ENCODE measurements at regions not wholly inside any gene's neighbourhood (a gene's known extent, or its start where the extent isn't known, plus 50 kb on each side); places are given as distances from the start of the nearest gene placed in this dataset.

- no peak for DNase-seq
Measured at GRCh38 chr16:60331168-60331567, 1597.1 kb upstream of the GOT2 start.

GRCh38 chr16:60329108-60329507 is 1595.0 kb upstream of the GOT2 start:
- DNase-seq, result no peak

GRCh38 chr16:60328152-60328551 is 1594.0 kb upstream of the GOT2 start:
- no peak for DNase-seq

- DNase-seq, result no peak
Measured at GRCh38 chr16:60318486-60318885, 1584.4 kb upstream of the GOT2 start.

GRCh38 chr16:60310846-60311445 is 1576.8 kb upstream of the GOT2 start:
- no peak for DNase-seq

GRCh38 chr16:60304720-60305119 is 1570.6 kb upstream of the GOT2 start:
- no peak for DNase-seq

GRCh38 chr16:60304066-60304465 is 1570.0 kb upstream of the GOT2 start:
- DNase-seq, result no peak

GRCh38 chr16:60302676-60303075 is 1568.6 kb upstream of the GOT2 start:
- DNase-seq, result no peak

GRCh38 chr16:60302261-60302660 is 1568.1 kb upstream of the GOT2 start:
- DNase-seq, result no peak

GRCh38 chr16:60299241-60299776 is 1565.2 kb upstream of the GOT2 start:
- no peak for DNase-seq

- DNase-seq, result no peak
Measured at GRCh38 chr16:60295451-60295850, 1561.3 kb upstream of the GOT2 start.

GRCh38 chr16:60285794-60286193 is 1551.7 kb upstream of the GOT2 start:
- DNase-seq, result no peak

GRCh38 chr16:60279061-60279665 is 1545.0 kb upstream of the GOT2 start:
- DNase-seq, result no peak

- DNase-seq, result no peak
Measured at GRCh38 chr16:60274431-60275019, 1540.4 kb upstream of the GOT2 start.

- DNase-seq, result no peak
Measured at GRCh38 chr16:60271781-60272180, 1537.7 kb upstream of the GOT2 start.

GRCh38 chr16:60271025-60271771 is 1537.1 kb upstream of the GOT2 start:
- no peak for DNase-seq

GRCh38 chr16:60261425-60261824 is 1527.3 kb upstream of the GOT2 start:
- DNase-seq, result no peak

- no peak for DNase-seq
Measured at GRCh38 chr16:60259956-60260355, 1525.8 kb upstream of the GOT2 start.

- DNase-seq, result no peak
Measured at GRCh38 chr16:60246086-60246485, 1512.0 kb upstream of the GOT2 start.

GRCh38 chr16:60241671-60242070 is 1507.6 kb upstream of the GOT2 start:
- DNase-seq, result no peak

GRCh38 chr16:60230666-60231065 is 1496.5 kb upstream of the GOT2 start:
- DNase-seq, result no peak

GRCh38 chr16:60225541-60225940 is 1491.4 kb upstream of the GOT2 start:
- no peak for DNase-seq

GRCh38 chr16:60217787-60218186 is 1483.7 kb upstream of the GOT2 start:
- DNase-seq, result no peak

- no peak for DNase-seq
Measured at GRCh38 chr16:60214311-60214710, 1480.2 kb upstream of the GOT2 start.
